GM12892 (cell line): ENCODE measurements at regions not wholly inside any gene's neighbourhood (a gene's known extent, or its start where the extent isn't known, plus 50 kb on each side); places are given as distances from the start of the nearest gene placed in this dataset.
"Not testable (repeated sequence)": the region's sequence is repeated elsewhere in the genome, so short reads cannot be mapped to it uniquely, and the experiment has no call there.

Experiments used
- DNase-seq: peaks from one replicate; pipeline ENCODE4 v3.0.0; 2011; ENCODE audit not compliant: insufficient read length
- FAIRE-seq: peaks from 2 replicates; lab custom pipeline; 2011; peaks lifted over from hg19 to GRCh38; lab: Jason Lieb, UNC
- POLR2A ChIP-seq: IDR thresholded peaks from 2 replicates; pipeline ENCODE4 v1.6.1; 2011; ENCODE audit warnings: low read depth, low read length, control low read depth
- POLR2AphosphoS5 ChIP-seq: IDR thresholded peaks from 2 replicates; pipeline ENCODE4 v1.6.1; 2011; ENCODE audit warnings: low read depth, low read length, control low read depth
- TAF1 ChIP-seq: IDR thresholded peaks from 2 replicates; pipeline ENCODE4 v1.6.1; 2011; ENCODE audit warnings: low read depth, mild to moderate bottlenecking, control low read depth, low read length, borderline replicate concordance

DNA sequence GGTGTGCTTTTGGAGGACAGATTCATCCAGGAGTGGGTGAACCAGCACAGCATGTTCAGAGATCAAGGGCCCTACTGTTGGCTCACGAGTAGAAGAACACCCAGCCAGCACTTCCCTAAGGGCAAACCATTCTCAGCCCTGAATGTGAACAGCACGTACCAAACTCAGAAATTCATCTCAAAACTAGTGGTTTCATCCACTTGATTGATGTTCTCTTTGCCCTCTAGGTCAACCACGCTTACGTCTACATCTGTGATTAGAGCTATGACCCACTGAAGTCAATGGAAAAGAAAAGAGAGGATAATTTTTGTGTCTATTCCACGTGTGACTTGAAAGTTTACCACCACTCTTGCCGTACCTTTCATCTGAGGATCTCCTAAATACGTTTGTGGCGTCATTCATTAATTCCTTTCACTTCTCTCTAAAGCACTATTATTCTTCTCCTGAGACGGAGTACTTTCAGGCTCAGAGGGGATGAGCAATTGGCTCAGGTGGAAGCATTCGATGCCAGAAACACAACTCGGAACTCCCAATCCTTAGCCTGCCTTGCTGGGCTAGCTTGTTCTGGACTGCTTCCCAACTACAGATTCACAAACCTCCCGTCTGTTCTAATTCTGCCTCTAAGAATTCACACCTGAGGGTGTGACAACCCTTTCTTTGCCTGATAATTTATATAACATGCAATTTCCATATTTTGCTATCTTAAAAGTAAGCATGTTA is 57.3 kb upstream of the HIVEP3 start:
- TF ChIP-seq POLR2A (no peak), TAF1 (no peak), POLR2AphosphoS5 (no peak)
- DNase-seq (no peak), FAIRE-seq (no peak)

DNA sequence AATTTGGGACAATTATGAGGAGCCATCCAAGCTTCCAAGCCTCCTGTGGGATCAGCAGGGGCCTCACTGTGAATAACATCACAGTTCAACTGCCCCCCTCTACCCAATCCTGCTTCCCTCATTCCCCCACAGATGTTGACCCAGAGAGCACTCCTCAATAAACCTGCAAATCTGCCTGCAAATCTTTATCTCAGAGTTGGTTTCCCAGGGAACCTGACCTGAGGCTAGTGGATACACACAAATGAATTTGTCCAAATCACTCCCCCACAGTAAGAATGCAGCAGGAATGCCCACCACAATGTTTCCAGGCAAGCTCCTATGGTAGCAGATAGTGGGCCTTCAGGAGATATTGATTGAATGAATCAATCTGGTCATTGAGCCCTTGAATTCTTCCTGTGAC is 56.4 kb upstream of the HIVEP3 start:
- no peak for DNase-seq
- no peak for FAIRE-seq
- TF ChIP-seq POLR2A = no peak
- no peak for TF ChIP-seq TAF1
- no peak for TF ChIP-seq POLR2AphosphoS5

DNA sequence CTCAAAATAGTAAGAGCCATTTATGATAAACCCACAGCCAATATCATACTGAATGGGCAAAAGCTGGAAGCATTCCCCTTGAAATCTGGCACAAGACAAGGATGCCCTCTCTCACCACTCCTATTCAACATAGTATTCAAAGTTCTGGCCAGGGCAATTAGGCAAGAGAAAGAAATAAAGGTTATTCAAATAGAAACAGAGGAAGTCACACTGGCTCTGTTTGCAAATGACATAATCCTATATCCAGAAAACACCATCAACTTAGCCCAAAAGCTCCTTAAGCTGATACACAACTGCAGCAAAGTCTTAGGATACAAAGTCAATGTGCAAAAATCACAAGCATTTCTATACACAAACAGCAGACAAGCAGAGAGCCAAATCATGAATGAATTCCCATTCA is 49.8 kb upstream of the HIVEP3 start:
- not testable (repeated sequence) for FAIRE-seq, DNase-seq
